ENCODE measurements at regions not wholly inside any gene's neighbourhood (a gene's known extent, or its start where the extent isn't known, plus 50 kb on each side); places are given as distances from the start of the nearest gene placed in this dataset.

DNA sequence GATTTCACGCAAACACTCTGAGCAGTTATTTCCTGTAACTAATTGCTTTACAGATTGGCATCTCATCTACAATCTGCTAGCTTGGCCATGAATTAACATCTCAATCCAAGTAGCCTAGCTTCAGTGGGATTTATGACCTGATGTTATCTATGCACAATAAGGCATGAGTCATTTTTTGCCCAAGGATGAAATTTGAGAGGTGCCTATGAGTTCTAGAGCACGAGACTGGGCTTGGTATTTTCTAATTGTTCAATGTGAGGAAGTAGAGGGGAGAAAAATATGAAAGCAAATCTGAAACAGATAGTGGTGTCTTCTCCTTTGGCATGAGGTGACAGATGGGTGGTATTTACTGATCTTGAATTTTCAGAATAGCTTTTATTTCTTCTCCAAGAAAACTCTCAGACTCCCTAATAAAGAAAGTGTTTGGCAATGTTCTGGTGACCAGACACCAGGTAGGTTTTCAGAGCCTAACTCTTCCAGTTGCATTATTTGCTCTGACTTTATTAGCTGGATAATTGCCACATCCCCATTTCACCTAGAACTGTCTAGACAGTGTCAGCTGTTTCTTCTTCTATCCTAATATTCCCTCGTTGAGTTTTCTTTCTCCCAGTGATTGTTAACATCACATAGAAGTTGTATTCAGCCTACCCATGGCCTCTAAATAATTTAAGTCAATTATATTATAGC is 301.0 kb upstream of the UMPS start:
- no peak overlapping the region for H3K4me3 ChIP-seq (ENCODE audit: low read length, poor library complexity, severe bottlenecking)
- peak; percentile 61 for TF ChIP-seq EZH2phosphoT487 (IDR thresholded peaks at IDR 0.05; ENCODE audit: borderline replicate concordance)
- TF ChIP-seq, protein P1, sequence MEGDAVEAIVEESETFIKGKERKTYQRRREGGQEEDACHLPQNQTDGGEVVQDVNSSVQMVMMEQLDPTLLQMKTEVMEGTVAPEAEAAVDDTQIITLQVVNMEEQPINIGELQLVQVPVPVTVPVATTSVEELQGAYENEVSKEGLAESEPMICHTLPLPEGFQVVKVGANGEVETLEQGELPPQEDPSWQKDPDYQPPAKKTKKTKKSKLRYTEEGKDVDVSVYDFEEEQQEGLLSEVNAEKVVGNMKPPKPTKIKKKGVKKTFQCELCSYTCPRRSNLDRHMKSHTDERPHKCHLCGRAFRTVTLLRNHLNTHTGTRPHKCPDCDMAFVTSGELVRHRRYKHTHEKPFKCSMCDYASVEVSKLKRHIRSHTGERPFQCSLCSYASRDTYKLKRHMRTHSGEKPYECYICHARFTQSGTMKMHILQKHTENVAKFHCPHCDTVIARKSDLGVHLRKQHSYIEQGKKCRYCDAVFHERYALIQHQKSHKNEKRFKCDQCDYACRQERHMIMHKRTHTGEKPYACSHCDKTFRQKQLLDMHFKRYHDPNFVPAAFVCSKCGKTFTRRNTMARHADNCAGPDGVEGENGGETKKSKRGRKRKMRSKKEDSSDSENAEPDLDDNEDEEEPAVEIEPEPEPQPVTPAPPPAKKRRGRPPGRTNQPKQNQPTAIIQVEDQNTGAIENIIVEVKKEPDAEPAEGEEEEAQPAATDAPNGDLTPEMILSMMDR (conservative IDR thresholded peaks at IDR 0.05; ENCODE audit: low read length), result no peak
- H3K27me3 ChIP-seq (ENCODE audit: insufficient read depth, low read length, poor library complexity, severe bottlenecking), result no peaks in the 10 kb centered on the region
- no peaks in the 10 kb centered on the region for H3K9me3 ChIP-seq (ENCODE audit: insufficient read depth, low read depth, low read length)
- no peaks in the 10 kb centered on the region for H3F3A ChIP-seq (ENCODE audit: low read depth)
- no peaks in the 10 kb centered on the region for H3K79me2 ChIP-seq (ENCODE audit: insufficient read depth, low read length)
- no peak overlapping the region for H2AFZ ChIP-seq (ENCODE audit: low read length)
- H3K4me1 ChIP-seq (ENCODE audit: insufficient read depth, low read length, poor library complexity, severe bottlenecking), result peaks cover 21% of the 10 kb centered on the region
- H3K36me3 ChIP-seq (ENCODE audit: insufficient read depth, low read length), result no peaks in the 10 kb centered on the region
- H4K20me1 ChIP-seq (ENCODE audit: insufficient read depth, low read length, poor library complexity, severe bottlenecking), result no peaks in the 10 kb centered on the region
- peak overlapping the region; percentile 46 for H3K4me2 ChIP-seq (ENCODE audit: low read depth, low read length, poor library complexity, severe bottlenecking)
- no peak overlapping the region for H3K9ac ChIP-seq (ENCODE audit: low read depth, low read length, poor library complexity, severe bottlenecking)
- no peaks in the 10 kb centered on the region for H3K9me2 ChIP-seq (replicated peaks; ENCODE audit: low read depth, low read length)

DNA sequence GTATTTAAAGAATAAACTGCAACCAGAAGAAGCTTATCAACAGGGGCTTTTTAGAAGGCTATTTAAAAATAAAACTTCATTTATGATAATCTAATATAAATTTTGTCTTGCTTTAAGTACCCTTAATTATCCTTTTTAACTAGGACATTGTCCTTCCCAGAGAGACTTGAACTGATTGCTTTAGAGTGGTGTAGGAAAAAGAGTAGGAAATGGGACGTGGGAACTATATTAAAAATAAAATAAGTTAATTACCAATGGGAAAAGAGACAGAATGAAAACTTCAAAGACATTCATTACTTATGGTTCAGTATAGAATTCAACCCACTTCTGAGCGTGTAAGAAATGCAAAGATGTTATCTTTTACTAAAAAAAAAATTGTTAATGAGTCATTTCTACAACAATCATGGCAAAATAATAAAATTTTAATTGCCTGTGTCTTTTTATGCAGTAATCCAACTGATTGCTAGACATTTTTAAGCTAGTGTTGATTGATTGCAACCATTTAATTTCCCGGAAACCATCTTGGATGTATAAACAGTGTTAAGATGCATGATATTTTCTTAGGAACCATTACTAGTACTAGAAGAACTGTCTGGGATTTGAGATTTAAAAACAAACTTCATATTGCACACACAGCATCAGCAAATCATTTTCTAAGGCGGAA is 298.8 kb upstream of the UMPS start:
- Histone ChIP-seq H3K9ac (ENCODE audit: low read depth, low read length, poor library complexity, severe bottlenecking) (no peak overlapping the region), H3K9me3 (ENCODE audit: insufficient read depth, low read depth, low read length) (no peaks in the 10 kb centered on the region), H3K27me3 (ENCODE audit: insufficient read depth, low read length, poor library complexity, severe bottlenecking) (no peaks in the 10 kb centered on the region), H3K79me2 (ENCODE audit: insufficient read depth, low read length) (no peaks in the 10 kb centered on the region), H3K4me2 (ENCODE audit: low read depth, low read length, poor library complexity, severe bottlenecking) (no peak overlapping the region), H3F3A (ENCODE audit: low read depth) (no peaks in the 10 kb centered on the region), H3K4me3 (ENCODE audit: low read length, poor library complexity, severe bottlenecking) (no peak overlapping the region), H2AFZ (ENCODE audit: low read length) (no peak overlapping the region), H3K9me2 (replicated peaks; ENCODE audit: low read depth, low read length) (no peaks in the 10 kb centered on the region), H3K4me1 (ENCODE audit: insufficient read depth, low read length, poor library complexity, severe bottlenecking) (peaks cover 21% of the 10 kb centered on the region), H4K20me1 (ENCODE audit: insufficient read depth, low read length, poor library complexity, severe bottlenecking) (no peaks in the 10 kb centered on the region), H3K36me3 (ENCODE audit: insufficient read depth, low read length) (no peaks in the 10 kb centered on the region)
- no peak for TF ChIP-seq EZH2phosphoT487 (IDR thresholded peaks at IDR 0.05; ENCODE audit: borderline replicate concordance)
- TF ChIP-seq, protein P1 (conservative IDR thresholded peaks at IDR 0.05; ENCODE audit: low read length), result no peak

DNA sequence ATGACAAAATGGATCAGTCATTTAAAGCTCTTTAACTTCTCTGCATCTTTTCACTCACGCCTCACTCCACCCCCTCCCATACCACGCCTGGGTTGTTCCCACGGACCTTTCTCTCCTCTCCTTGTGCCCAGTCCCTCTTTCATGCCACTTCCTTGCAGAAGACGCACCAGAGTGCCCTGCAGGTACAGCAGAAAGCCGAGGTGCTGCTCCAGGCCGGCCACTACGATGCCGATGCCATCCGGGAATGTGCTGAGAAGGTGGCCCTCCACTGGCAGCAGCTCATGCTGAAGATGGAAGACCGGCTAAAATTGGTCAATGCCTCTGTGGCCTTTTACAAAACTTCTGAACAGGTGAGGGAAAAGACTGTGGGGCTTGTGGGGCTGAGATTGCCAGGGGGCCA is 296.1 kb upstream of the UMPS start:
- Histone ChIP-seq H3K9me3 (ENCODE audit: insufficient read depth, low read depth, low read length) (no peaks in the 10 kb centered on the region), H3K4me3 (ENCODE audit: low read length, poor library complexity, severe bottlenecking) (no peak overlapping the region), H3K79me2 (ENCODE audit: insufficient read depth, low read length) (no peaks in the 10 kb centered on the region), H4K20me1 (ENCODE audit: insufficient read depth, low read length, poor library complexity, severe bottlenecking) (no peaks in the 10 kb centered on the region), H3K27me3 (ENCODE audit: insufficient read depth, low read length, poor library complexity, severe bottlenecking) (no peaks in the 10 kb centered on the region), H2AFZ (ENCODE audit: low read length) (no peak overlapping the region), H3F3A (ENCODE audit: low read depth) (no peaks in the 10 kb centered on the region), H3K4me2 (ENCODE audit: low read depth, low read length, poor library complexity, severe bottlenecking) (no peak overlapping the region), H3K4me1 (ENCODE audit: insufficient read depth, low read length, poor library complexity, severe bottlenecking) (peaks cover 16% of the 10 kb centered on the region), H3K9me2 (replicated peaks; ENCODE audit: low read depth, low read length) (no peaks in the 10 kb centered on the region), H3K9ac (ENCODE audit: low read depth, low read length, poor library complexity, severe bottlenecking) (no peak overlapping the region), H3K36me3 (ENCODE audit: insufficient read depth, low read length) (no peaks in the 10 kb centered on the region)
- TF ChIP-seq, protein P1 (conservative IDR thresholded peaks at IDR 0.05; ENCODE audit: low read length), result no peak
- TF ChIP-seq EZH2phosphoT487 (IDR thresholded peaks at IDR 0.05; ENCODE audit: borderline replicate concordance), result no peak

All from Loucy (cell line).